ENCODE measurements at regions not wholly inside any gene's neighbourhood (a gene's known extent, or its start where the extent isn't known, plus 50 kb on each side); places are given as distances from the start of the nearest gene placed in this dataset.

GRCh38 chr1:238112952-238113621 is 222.4 kb upstream of the ZP4 start:
- WGBS (ENCODE audit: insufficient coverage, low coverage, missing lambda C conversion rate) = under 1% methylated on average over 5 of the region's 5 CpGs
- Histone ChIP-seq H2AFZ (ENCODE audit: low read depth, low read length) (no peak overlapping the region), H3K27me3 (ENCODE audit: control insufficient read depth in 2 of 2, insufficient read depth in 2 of 2, low read length in 2 of 2) (no peaks in the 10 kb centered on the region), H3K4me1 (replicated peaks in 1 of 2; ENCODE audit: control insufficient read depth in 2 of 2, insufficient read depth in 2 of 2, low read length in 2 of 2) (no peaks in the 10 kb centered on the region), H3K4me2 (ENCODE audit: insufficient read depth, low read length) (no peak overlapping the region), H3K4me3 (no peak overlapping the region), H3K36me3 (ENCODE audit: control insufficient read depth, insufficient read depth, low read length) (no peaks in the 10 kb centered on the region), H3K9me3 (replicated peaks; ENCODE audit: control insufficient read depth, insufficient read depth, low read depth, low read length) (0 out of 2 replicates have a peak, but pooled peaks cover 2% of the 10 kb centered on the region), H4K20me1 (replicated peaks; ENCODE audit: control insufficient read depth, insufficient read depth, low read length) (no peaks in the 10 kb centered on the region), H3K9ac (ENCODE audit: insufficient read depth in 1 of 2, low read depth in 2 of 2, low read length in 2 of 2) (no peak overlapping the region), H3K27ac (ENCODE audit: extremely low read depth, low read depth, low read length) (no peak overlapping the region), H3K9me1 (ENCODE audit: control insufficient read depth, insufficient read depth, low read length) (no peaks in the 10 kb centered on the region), H3K79me2 (ENCODE audit: control insufficient read depth, insufficient read depth, low read length) (no peaks in the 10 kb centered on the region)
- FAIRE-seq = no peak
- BruUV-seq (replicated peaks) = no TSS peak
- intact Hi-C loops (cut with micrococcal nuclease) = no loop called here
- POLR2A ChIA-PET = no interaction called here
- no peak for TF ChIP-seq NKRF (IDR thresholded peaks at IDR 0.05; ENCODE audit: borderline replicate concordance)
- TF ChIP-seq CAMTA2 (CRISPR knock-in tag; conservative IDR thresholded peaks at IDR 0.05) = no peak
- no peak for TF ChIP-seq ZNF695 (CRISPR knock-in tag; IDR thresholded peaks at IDR 0.05)
- TF ChIP-seq BRD4 (IDR thresholded peaks at IDR 0.05) = no peak
- in situ Hi-C loops (cut with MboI) = no loop called here
- CTCF ChIA-PET (ENCODE audit: low intra/inter-chr PET ratio) = no interaction called here
- no peak for ATAC-seq
- DNase-seq (ENCODE audit: extremely low read depth in 1 of 4, low spot score in 3 of 4) = no peak

All from K562 (cell line).